GM23338 (cell line): ENCODE measurements at regions not wholly inside any gene's neighbourhood (a gene's known extent, or its start where the extent isn't known, plus 50 kb on each side); places are given as distances from the start of the nearest gene placed in this dataset.

Source experiments
- CREB1 ChIP-seq: fragments of 250-450 bp; sonication (Bioruptor Pico); IDR thresholded peaks from 2 replicates; pipeline ENCODE4 v1.5.0; 2020; ENCODE audit warnings: low read depth, mild to moderate bottlenecking, moderate library complexity
- TF ChIP-seq, protein P1 (sequence below), 2 experiments: fragments of 200-600 bp in 1 of 2; sonication (generic) in 1 of 2; conservative IDR thresholded peaks; 2 replicates each; pipeline versions ENCODE4 v1.5.1 to v1.6.1; 2016 to 2017; ENCODE audit warnings: antibody characterized with exemption in 2 of 2, low read depth in 2 of 2, mild to moderate bottlenecking in 2 of 2, moderate library complexity in 1 of 2
- TF ChIP-seq, protein P2 (sequence below): IDR thresholded peaks from 2 replicates; pipeline ENCODE4 v1.6.1; 2016; ENCODE audit warnings: antibody characterized with exemption

DNA sequence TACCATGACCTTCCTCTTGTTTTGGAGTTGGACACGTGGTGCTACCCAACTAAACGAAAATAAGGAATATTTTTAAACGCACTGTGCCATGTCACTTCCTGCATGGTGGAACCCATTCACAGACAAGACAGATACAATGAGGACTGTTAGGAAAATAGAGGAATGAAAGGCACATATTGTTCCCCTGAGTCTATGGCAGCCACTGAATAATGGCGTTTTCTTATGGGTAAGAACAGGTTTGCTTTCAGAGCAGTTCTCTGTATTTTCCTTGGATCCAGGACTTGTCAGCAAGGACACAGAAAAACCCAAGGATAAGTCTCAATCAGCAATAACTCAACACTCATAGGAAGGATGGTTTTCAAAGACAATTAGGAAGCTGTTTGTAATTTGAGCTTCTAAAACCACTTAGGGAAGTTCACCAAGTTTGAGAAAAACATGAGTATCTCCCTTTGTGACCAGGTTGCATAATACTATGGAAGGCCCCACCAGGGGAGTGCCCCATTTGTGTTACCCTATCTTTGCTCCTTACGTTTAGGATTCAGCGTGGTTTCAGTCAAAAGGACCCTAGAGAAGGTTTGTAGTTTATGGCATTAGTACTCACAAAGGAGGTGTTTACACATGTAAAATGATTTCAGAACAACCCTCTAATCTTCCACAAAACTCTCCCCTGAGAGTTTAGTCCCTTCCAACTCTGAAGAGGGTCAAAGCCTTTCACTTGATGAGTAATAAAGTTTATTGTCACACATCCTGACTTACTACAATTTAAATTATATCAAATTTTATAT is 487.2 kb upstream of the ATP11B start:
- no peak for TF ChIP-seq CREB1 (CRISPR knock-in tag)
- TF ChIP-seq, protein P1, sequence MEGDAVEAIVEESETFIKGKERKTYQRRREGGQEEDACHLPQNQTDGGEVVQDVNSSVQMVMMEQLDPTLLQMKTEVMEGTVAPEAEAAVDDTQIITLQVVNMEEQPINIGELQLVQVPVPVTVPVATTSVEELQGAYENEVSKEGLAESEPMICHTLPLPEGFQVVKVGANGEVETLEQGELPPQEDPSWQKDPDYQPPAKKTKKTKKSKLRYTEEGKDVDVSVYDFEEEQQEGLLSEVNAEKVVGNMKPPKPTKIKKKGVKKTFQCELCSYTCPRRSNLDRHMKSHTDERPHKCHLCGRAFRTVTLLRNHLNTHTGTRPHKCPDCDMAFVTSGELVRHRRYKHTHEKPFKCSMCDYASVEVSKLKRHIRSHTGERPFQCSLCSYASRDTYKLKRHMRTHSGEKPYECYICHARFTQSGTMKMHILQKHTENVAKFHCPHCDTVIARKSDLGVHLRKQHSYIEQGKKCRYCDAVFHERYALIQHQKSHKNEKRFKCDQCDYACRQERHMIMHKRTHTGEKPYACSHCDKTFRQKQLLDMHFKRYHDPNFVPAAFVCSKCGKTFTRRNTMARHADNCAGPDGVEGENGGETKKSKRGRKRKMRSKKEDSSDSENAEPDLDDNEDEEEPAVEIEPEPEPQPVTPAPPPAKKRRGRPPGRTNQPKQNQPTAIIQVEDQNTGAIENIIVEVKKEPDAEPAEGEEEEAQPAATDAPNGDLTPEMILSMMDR (conservative IDR thresholded peaks at IDR 0.05; ENCODE audit: low read depth in 2 of 2): no peak
- TF ChIP-seq, protein P2, sequence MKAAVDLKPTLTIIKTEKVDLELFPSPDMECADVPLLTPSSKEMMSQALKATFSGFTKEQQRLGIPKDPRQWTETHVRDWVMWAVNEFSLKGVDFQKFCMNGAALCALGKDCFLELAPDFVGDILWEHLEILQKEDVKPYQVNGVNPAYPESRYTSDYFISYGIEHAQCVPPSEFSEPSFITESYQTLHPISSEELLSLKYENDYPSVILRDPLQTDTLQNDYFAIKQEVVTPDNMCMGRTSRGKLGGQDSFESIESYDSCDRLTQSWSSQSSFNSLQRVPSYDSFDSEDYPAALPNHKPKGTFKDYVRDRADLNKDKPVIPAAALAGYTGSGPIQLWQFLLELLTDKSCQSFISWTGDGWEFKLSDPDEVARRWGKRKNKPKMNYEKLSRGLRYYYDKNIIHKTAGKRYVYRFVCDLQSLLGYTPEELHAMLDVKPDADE: no peak
